ENCODE measurements at regions not wholly inside any gene's neighbourhood (a gene's known extent, or its start where the extent isn't known, plus 50 kb on each side); places are given as distances from the start of the nearest gene placed in this dataset.

DNA sequence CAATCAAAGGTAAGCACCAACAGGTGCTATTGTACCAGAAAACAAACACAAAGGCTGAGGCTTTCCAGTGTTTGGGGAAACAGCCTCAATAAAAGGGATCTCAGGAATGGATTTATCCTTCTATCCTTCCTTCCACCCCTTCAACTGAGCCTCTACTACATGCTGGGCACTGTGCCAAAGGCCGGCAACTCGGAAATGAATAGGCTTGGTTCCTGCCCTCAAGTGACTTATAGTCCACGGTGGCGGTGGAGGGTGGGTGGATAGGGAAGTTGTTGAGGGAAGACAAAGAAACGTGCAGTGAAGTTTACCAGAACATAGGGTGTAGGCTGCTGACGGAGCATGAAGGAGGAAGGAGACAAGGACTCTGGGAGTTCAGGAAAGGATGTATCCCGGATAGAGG lies 73.4 kb upstream of the TAB2 start:
- Histone ChIP-seq H3K4ac (replicated peaks; ENCODE audit: insufficient read length, low read depth, low read length) (no peak overlapping the region), H3K23ac (ENCODE audit: insufficient read length) (no peak overlapping the region), H2BK5ac (ENCODE audit: low read depth, low read length) (no peak overlapping the region), H3K23me2 (ENCODE audit: low read depth, low read length) (peaks cover 2% of the 10 kb centered on the region; the same call in 1 of the 2 replicates), H2BK12ac (ENCODE audit: low read depth, low read length) (no peak overlapping the region), H2AFZ (ENCODE audit: low read length) (no peak overlapping the region), H2BK15ac (ENCODE audit: low read length) (no peak overlapping the region), H4K8ac (ENCODE audit: extremely low read depth, insufficient read depth, low read length) (no peak overlapping the region), H3K9ac (replicated peaks in 1 of 4; ENCODE audit: extremely low read depth in 1 of 4, low read depth in 3 of 4, low read length in 3 of 4) (no peak overlapping the region), H3K56ac (replicated peaks; ENCODE audit: insufficient read length, low read depth, low read length) (no peak overlapping the region), H2BK120ac (replicated peaks; ENCODE audit: low read depth, low read length) (no peak overlapping the region), H3K79me1 (ENCODE audit: low read depth, low read length) (no peaks in the 10 kb centered on the region), H4K91ac (replicated peaks; ENCODE audit: insufficient read length, low read length) (no peak overlapping the region), H4K5ac (ENCODE audit: insufficient read length, low read depth, low read length) (no peak overlapping the region), H3K18ac (ENCODE audit: extremely low read depth, low read length) (no peak overlapping the region), H2AK5ac (ENCODE audit: low read depth, low read length) (no peak overlapping the region), H3K36me3 (ENCODE audit: control insufficient read depth in 2 of 4, insufficient read depth in 4 of 4, low read length in 3 of 4) (no peaks in the 10 kb centered on the region), H3K79me2 (ENCODE audit: control insufficient read depth in 1 of 2, insufficient read depth in 2 of 2, low read length in 2 of 2) (no peaks in the 10 kb centered on the region), H3K27me3 (replicated peaks in 1 of 4; ENCODE audit: control insufficient read depth in 3 of 4, extremely low read depth in 1 of 4, insufficient read depth in 3 of 4, low read length in 3 of 4) (no peaks in the 10 kb centered on the region), H3K4me2 (ENCODE audit: insufficient read depth in 1 of 2, low read depth in 2 of 2, low read length in 2 of 2) (no peak overlapping the region), H2BK20ac (ENCODE audit: low read length) (no peak overlapping the region), H4K20me1 (replicated peaks in 1 of 2; ENCODE audit: control insufficient read depth in 1 of 2, insufficient read depth in 2 of 2, low read length in 2 of 2) (no peaks in the 10 kb centered on the region), H3K4me3 (ENCODE audit: extremely low read depth in 1 of 4, insufficient read depth in 2 of 4, low read depth in 3 of 4, low read length in 4 of 4) (no peak overlapping the region), H3K14ac (ENCODE audit: insufficient read length) (no peak overlapping the region), H3K9me3 (ENCODE audit: insufficient read depth in 2 of 2, low read depth in 1 of 2, low read length in 1 of 2) (no peaks in the 10 kb centered on the region), H3K27ac (ENCODE audit: low read depth, low read length) (no peak overlapping the region), H3K4me1 (replicated peaks in 1 of 4; ENCODE audit: control insufficient read depth in 3 of 4, insufficient read depth in 4 of 4, low read length in 3 of 4) (no peaks in the 10 kb centered on the region; a peak in 1 of 7 replicates)
- FAIRE-seq, result no peak
- WGBS, 2 experiments (ENCODE audit: extremely low coverage in 1 of 2, insufficient coverage in 1 of 2, insufficient read length in 1 of 2, insufficient replicate concordance in 2 of 2, low coverage in 1 of 2, low lambda C conversion rate in 2 of 2, missing lambda C conversion rate in 1 of 2), result 94% methylated on average over 6 of the region's 7 CpGs; no CpG with 5 or more reads in 1 of the 2 experiments
- ChIA-PET CTCF (ENCODE audit: partially characterized antibody) (interaction anchor here (2.3 kb wide), 1 partner anchor 8 kb away, joined by 7 read pairs; no protein-coding TSS in a partner anchor), POLR2A (ENCODE audit: partially characterized antibody) (no interaction called here)
- TF ChIP-seq FOSL1 (IDR thresholded peaks at IDR 0.05; ENCODE audit: insufficient read depth, low read depth, low read length) (no peak), SP1 (IDR thresholded peaks at IDR 0.05; ENCODE audit: low read depth, low read length) (no peak), CHD2 (IDR thresholded peaks at IDR 0.05; ENCODE audit: low read length) (no peak), HDAC2 (IDR thresholded peaks at IDR 0.05; ENCODE audit: borderline replicate concordance in 1 of 2, low read depth in 2 of 2, low read length in 2 of 2) (no peak), KDM5A (IDR thresholded peaks at IDR 0.05; ENCODE audit: low read length) (no peak), RXRA (IDR thresholded peaks at IDR 0.05; ENCODE audit: insufficient read depth, low read depth, low read length) (no peak), TEAD4 (IDR thresholded peaks at IDR 0.05; ENCODE audit: low read depth, low read length) (no peak), TAF1 (IDR thresholded peaks at IDR 0.05; ENCODE audit: low read depth, low read length) (no peak), POLR2A (IDR thresholded peaks at IDR 0.05; ENCODE audit: control extremely low read depth in 1 of 2, low read depth in 2 of 2, low read length in 2 of 2) (no peak), NANOG (IDR thresholded peaks at IDR 0.05; ENCODE audit: insufficient read depth, low read depth, low read length, poor library complexity, severe bottlenecking) (no peak), RNF2 (IDR thresholded peaks at IDR 0.05; ENCODE audit: borderline replicate concordance, low read depth, low read length, missing control alignments, poor library complexity, severe bottlenecking) (no peak), EZH2 (IDR thresholded peaks at IDR 0.05; ENCODE audit: low read depth, low read length, severe bottlenecking) (no peak), EP300 (IDR thresholded peaks at IDR 0.05; ENCODE audit: borderline replicate concordance in 1 of 2, low read depth in 2 of 2, low read length in 2 of 2) (no peak)
- DNase-seq (ENCODE audit: low read depth in 1 of 2, low spot score in 2 of 2), result no peak

All from H1 (cell line).